Right lobe of liver (tissue), 6 donors: ENCODE measurements at regions not wholly inside any gene's neighbourhood (a gene's known extent, or its start where the extent isn't known, plus 50 kb on each side); places are given as distances from the start of the nearest gene placed in this dataset.

Source experiments
- ATAC-seq, 4 donors: fragments of 200-7000 bp; cut with Tn5 transposase; one replicate each; pipeline ENCODE4 v1.9.1; 2020; ENCODE audit warnings: mild to moderate bottlenecking in 4 of 4, moderate library complexity in 4 of 4
- DNase-seq, 3 donors: peaks; one replicate each; pipeline ENCODE4 v3.0.0-alpha.2; 2020
- H3K27ac ChIP-seq, 3 donors: fragments of 200-600 bp; one replicate each; pipeline ENCODE4 v1.8.0; 2022
- H3K27me3 ChIP-seq, 2 donors: fragments of 200-600 bp; one replicate each; pipeline ENCODE4 v1.8.0; 2022
- H3K36me3 ChIP-seq, 4 donors: fragments of 200-600 bp; sonication (generic) in 1 of 4; one replicate each; pipeline versions ENCODE4 v1.5.1 to v1.8.0; 2017 to 2022; ENCODE audit warnings: control low read depth in 1 of 4
- H3K4me1 ChIP-seq, 4 donors: fragments of 200-600 bp; sonication (generic) in 1 of 4; one replicate each; pipeline versions ENCODE4 v1.5.1 to v1.8.0; 2017 to 2022; ENCODE audit warnings: control low read depth in 1 of 4
- H3K4me3 ChIP-seq, 3 donors: fragments of 200-600 bp; one replicate each; pipeline ENCODE4 v1.8.0; 2022
- H3K9me3 ChIP-seq, 4 donors: fragments of 200-600 bp; sonication (generic) in 1 of 4; one replicate each; pipeline versions ENCODE4 v1.5.1 to v1.8.0; 2017 to 2022; ENCODE audit warnings: control low read depth in 1 of 4
- POLR2A ChIP-seq: fragments of 450-650 bp; IDR thresholded peaks from one replicate; pipeline ENCODE4 v1.6.1; 2017; ENCODE audit warnings: antibody characterized with exemption, mild to moderate bottlenecking
- WGBS: methylation state at CpG from one replicate; pipeline ENCODE4 v1.1.6; 2018; ENCODE audit warnings: low coverage, low lambda C conversion rate; ENCODE audit not compliant: insufficient coverage; ENCODE audit errors: missing lambda C conversion rate; 5-methylcytosine and 5-hydroxymethylcytosine counted together
- intact Hi-C, 2 donors: fragments of 100-400 bp; cut with DNase I; formaldehyde crosslinking; loops; one replicate each; pipeline versions ENCODE4 v1.11.2 to v1.14.1; 2022
- TF ChIP-seq, protein P1 (sequence below), 4 donors: fragments of 200-600 bp in 3 of 4; fragments of 450-650 bp in 1 of 4; IDR thresholded peaks; one replicate each; pipeline versions ENCODE4 v1.5.1 to v1.8.0; 2016 to 2022; ENCODE audit warnings: antibody characterized with exemption in 4 of 4, mild to moderate bottlenecking in 2 of 4
- donor health status: DM: no; HTN: yes; CAD: no.
- donor health status: DM: no; HTN: no; CAD: no.
- donor health status: DM: no; HTN: no; CAD: no.
- donor health status: DM: no; HTN: yes; CAD: no.
- donor health status: DM: no; HTN: yes; CAD: no.

DNA sequence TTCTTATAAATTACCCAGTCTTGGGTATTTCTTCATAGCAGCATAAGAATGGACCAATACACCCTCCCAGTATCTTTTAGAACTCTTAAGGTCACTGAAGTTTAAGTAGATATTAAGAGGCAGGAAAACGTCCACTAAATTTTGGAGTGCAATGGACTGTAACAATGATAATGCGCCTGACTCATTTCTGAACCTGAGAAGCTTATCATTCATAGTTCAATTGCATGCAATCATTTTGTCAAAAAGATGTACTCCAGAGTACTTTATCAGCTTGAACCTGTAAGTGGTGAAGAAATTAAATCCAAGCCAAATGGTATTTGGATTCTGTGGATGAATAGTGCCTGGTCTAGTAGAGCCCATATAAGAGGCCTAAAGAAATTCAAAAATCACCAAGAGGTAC, 196.5 kb upstream of the CDH9 start:
- no peak for TF ChIP-seq POLR2A
- intact Hi-C loops: no loop called here
- H3K4me3 ChIP-seq: no peak overlapping the region
- DNase-seq: no peak
- H3K4me1 ChIP-seq: no peaks in the 10 kb centered on the region
- no peak overlapping the region for H3K27ac ChIP-seq
- no peaks in the 10 kb centered on the region for H3K9me3 ChIP-seq
- no peak for ATAC-seq
- no peaks in the 10 kb centered on the region for H3K27me3 ChIP-seq
- H3K36me3 ChIP-seq: no peaks in the 10 kb centered on the region
- 54% methylated on average over 2 of the region's 2 CpGs for WGBS

DNA sequence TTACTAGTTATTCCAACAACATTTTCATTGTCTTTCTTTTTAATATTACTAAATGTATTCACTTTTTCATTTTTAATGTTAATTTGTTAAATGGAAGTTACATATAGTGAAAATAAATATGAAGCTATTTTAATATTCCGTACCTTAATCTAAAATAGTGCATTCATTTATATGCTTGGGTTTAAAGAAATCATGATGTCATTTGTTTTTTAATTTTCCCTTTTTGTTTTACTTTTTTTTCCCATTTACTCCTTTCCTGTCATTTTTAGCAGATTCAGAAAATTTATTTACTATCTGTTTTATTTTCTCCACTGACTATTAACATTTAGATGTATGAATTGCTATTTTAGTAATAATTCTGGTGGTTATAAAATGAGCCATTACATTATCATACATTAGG, 183.0 kb upstream of the CDH9 start:
- TF ChIP-seq, protein P1, sequence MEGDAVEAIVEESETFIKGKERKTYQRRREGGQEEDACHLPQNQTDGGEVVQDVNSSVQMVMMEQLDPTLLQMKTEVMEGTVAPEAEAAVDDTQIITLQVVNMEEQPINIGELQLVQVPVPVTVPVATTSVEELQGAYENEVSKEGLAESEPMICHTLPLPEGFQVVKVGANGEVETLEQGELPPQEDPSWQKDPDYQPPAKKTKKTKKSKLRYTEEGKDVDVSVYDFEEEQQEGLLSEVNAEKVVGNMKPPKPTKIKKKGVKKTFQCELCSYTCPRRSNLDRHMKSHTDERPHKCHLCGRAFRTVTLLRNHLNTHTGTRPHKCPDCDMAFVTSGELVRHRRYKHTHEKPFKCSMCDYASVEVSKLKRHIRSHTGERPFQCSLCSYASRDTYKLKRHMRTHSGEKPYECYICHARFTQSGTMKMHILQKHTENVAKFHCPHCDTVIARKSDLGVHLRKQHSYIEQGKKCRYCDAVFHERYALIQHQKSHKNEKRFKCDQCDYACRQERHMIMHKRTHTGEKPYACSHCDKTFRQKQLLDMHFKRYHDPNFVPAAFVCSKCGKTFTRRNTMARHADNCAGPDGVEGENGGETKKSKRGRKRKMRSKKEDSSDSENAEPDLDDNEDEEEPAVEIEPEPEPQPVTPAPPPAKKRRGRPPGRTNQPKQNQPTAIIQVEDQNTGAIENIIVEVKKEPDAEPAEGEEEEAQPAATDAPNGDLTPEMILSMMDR (IDR thresholded peaks at IDR 0.05): no peak
- TF ChIP-seq POLR2A: no peak
- DNase-seq: no peak
- Histone ChIP-seq H3K9me3 (no peaks in the 10 kb centered on the region), H3K4me3 (no peak overlapping the region), H3K27ac (no peak overlapping the region), H3K4me1 (no peaks in the 10 kb centered on the region), H3K36me3 (no peaks in the 10 kb centered on the region), H3K27me3 (no peaks in the 10 kb centered on the region)
- intact Hi-C loops: no loop called here
- WGBS: 59% methylated on average over 1 of the region's 1 CpG
- ATAC-seq: no peak

DNA sequence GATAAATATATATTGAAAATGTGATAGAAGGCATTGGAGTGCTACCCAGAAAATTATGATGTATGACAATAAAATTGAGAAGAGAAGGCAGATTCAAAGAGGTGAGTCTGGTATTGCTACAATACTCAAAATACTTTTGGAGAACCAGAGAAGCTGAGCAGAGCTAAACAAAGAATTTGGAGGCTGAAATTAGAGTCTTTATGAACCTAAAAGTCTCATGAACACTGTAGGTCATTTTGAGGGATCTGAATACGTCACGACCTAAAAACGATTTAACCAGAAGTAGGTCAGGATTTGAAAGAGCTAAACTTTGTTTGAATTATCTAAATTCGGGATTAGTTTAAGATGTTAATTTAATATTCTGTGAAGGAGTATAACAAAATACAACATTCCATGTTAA, 182.4 kb upstream of the CDH9 start:
- Histone ChIP-seq H3K27me3 (no peaks in the 10 kb centered on the region), H3K27ac (no peak overlapping the region), H3K4me3 (no peak overlapping the region), H3K36me3 (no peaks in the 10 kb centered on the region), H3K4me1 (no peaks in the 10 kb centered on the region), H3K9me3 (no peaks in the 10 kb centered on the region)
- TF ChIP-seq POLR2A: no peak
- TF ChIP-seq, protein P1 (IDR thresholded peaks at IDR 0.05): no peak
- intact Hi-C loops: no loop called here
- ATAC-seq (no peak), DNase-seq (no peak)
- WGBS: 69% methylated on average over 4 of the region's 4 CpGs

DNA sequence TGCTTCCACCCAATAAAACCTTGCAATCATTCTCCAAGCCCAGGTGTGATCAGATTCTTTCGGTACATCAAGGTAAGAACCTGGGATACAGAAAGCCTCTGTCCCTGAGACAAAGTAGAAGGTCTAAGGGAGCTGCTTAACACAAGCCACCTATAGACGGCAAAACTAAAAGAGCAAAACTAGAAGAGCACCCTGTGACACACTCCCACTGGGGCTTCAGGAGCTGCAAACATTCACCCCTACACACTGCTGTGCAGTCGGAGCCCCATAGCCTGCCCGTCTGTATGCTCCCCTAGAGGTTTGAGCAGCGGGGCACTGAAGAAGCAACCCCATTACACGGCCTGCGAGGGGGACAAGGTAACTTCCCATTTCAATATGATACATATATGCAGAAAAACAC, 179.6 kb upstream of the CDH9 start:
- no peaks in the 10 kb centered on the region for H3K4me1 ChIP-seq
- H3K4me3 ChIP-seq: no peak overlapping the region
- no peaks in the 10 kb centered on the region for H3K27me3 ChIP-seq
- no peaks in the 10 kb centered on the region for H3K9me3 ChIP-seq
- H3K36me3 ChIP-seq: no peaks in the 10 kb centered on the region
- DNase-seq (no peak), ATAC-seq (no peak)
- H3K27ac ChIP-seq: no peak overlapping the region
- intact Hi-C loops: no loop called here
- 62% methylated on average over 7 of the region's 7 CpGs for WGBS
- TF ChIP-seq, protein P1 (IDR thresholded peaks at IDR 0.05): no peak
- TF ChIP-seq POLR2A: no peak

DNA sequence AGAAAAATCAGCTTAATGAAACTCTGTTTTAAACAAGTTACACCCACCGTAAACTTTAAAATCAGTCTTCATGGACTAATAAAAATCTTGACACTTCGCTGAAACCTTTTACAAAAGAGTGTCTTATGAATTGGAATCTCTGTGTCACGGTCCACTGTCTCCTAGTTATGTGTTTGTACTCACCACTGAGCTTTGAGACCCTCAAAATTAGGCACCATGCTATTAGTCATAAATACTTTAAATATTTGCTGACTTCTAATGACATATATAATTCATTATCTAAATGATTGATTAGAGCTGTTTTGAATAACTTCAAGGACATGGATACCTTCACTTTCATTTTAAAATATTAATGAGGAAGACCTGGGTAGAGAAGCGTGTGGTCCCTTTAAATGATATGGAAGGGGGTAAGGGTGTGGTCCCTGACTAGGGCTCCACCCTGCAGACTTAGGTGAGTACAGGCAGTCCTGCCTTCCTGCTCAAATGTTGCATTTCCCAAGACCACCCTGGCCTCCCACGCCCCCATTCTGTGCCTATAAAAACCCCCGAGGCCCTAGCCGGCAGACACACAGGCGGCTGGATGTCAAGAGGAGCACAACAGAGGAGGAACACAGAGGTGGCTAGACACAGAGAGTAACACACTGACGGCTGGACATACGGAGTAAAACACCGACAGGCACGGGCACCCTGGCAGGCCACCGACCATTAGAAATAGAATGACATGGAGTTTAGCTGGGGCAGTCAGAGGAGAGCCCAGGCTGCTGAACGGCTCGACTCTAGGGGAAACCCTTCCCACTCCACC, 179.0 kb upstream of the CDH9 start:
- Histone ChIP-seq H3K27ac (no peak overlapping the region), H3K4me3 (no peak overlapping the region), H3K4me1 (no peaks in the 10 kb centered on the region), H3K9me3 (no peaks in the 10 kb centered on the region), H3K36me3 (no peaks in the 10 kb centered on the region), H3K27me3 (no peaks in the 10 kb centered on the region)
- TF ChIP-seq, protein P1 (IDR thresholded peaks at IDR 0.05): no peak
- no peak for TF ChIP-seq POLR2A
- no peak for DNase-seq
- WGBS: 53% methylated on average over 7 of the region's 15 CpGs
- intact Hi-C loops: no loop called here
- no peak for ATAC-seq
